Thyroid gland (tissue), 4 donors: ENCODE measurements at regions not wholly inside any gene's neighbourhood (a gene's known extent, or its start where the extent isn't known, plus 50 kb on each side); places are given as distances from the start of the nearest gene placed in this dataset.

Source experiments
- CTCF ChIP-seq, 6 experiments: fragments of 200-600 bp in 3 of 6; fragments of 450-650 bp in 3 of 6; sonication (generic) in 3 of 6; IDR thresholded peaks; one replicate each; pipeline ENCODE4 v1.5.1; 2016 to 2019; ENCODE audit warnings: antibody characterized with exemption in 6 of 6, mild to moderate bottlenecking in 2 of 6, inconsistent platforms in 1 of 6, moderate library complexity in 1 of 6
- POLR2A ChIP-seq, 2 donors: fragments of 450-650 bp; IDR thresholded peaks; one replicate each; pipeline ENCODE4 v1.6.1; 2017; ENCODE audit warnings: antibody characterized with exemption in 2 of 2, mild to moderate bottlenecking in 2 of 2, moderate library complexity in 1 of 2

GRCh38 chr11:106275151-106275550 is 197.7 kb downstream of the AASDHPPT start:
- no peak for TF ChIP-seq CTCF (IDR thresholded peaks at IDR 0.05)
- TF ChIP-seq POLR2A (IDR thresholded peaks at IDR 0.05) = no peak
